ENCODE measurements at regions not wholly inside any gene's neighbourhood (a gene's known extent, or its start where the extent isn't known, plus 50 kb on each side); places are given as distances from the start of the nearest gene placed in this dataset.
"Not testable (repeated sequence)": the region's sequence is repeated elsewhere in the genome, so short reads cannot be mapped to it uniquely, and the experiment has no call there.

GRCh38 chr18:57950542-57950941, 93.5 kb upstream of the NEDD4L start:
- Histone ChIP-seq H3K18ac (ENCODE audit: low read depth in 1 of 2, low read length in 2 of 2) (no peak overlapping the region), H2BK5ac (ENCODE audit: low read depth, low read length, poor library complexity, severe bottlenecking) (no peak overlapping the region), H4K8ac (ENCODE audit: low read length) (no peak overlapping the region), H2AK5ac (ENCODE audit: low read length, severe bottlenecking) (no peak overlapping the region), H2AFZ (ENCODE audit: low read depth, low read length) (no peak overlapping the region), H2BK15ac (ENCODE audit: low read depth, poor library complexity, severe bottlenecking) (no peak overlapping the region), H2BK120ac (ENCODE audit: low read depth, low read length) (no peak overlapping the region), H3K27me3 (ENCODE audit: control insufficient read depth in 1 of 2, insufficient read depth in 1 of 2, low read length in 2 of 2) (peaks cover 4 to 18% of the 10 kb centered on the region in 2 experiments), H3K23ac (ENCODE audit: low read length in 2 of 2) (no peak overlapping the region), H3K9me3 (ENCODE audit: control insufficient read depth, low read length) (no peaks in the 10 kb centered on the region), H4K91ac (ENCODE audit: low read length) (no peak overlapping the region), H3K4me3 (ENCODE audit: insufficient read depth in 1 of 2, low read depth in 1 of 2, low read length in 2 of 2) (no peak overlapping the region), H3K14ac (ENCODE audit: low read length in 2 of 2) (no peak overlapping the region), H3K27ac (ENCODE audit: low read length, poor library complexity, severe bottlenecking) (no peak overlapping the region), H3K79me1 (replicated peaks; ENCODE audit: low read length, poor library complexity, severe bottlenecking) (no peaks in the 10 kb centered on the region), H3K4ac (ENCODE audit: low read depth in 1 of 2, low read length in 2 of 2) (no peak overlapping the region), H3K4me1 (ENCODE audit: control insufficient read depth, insufficient read depth, low read depth, low read length) (no peaks in the 10 kb centered on the region), H2BK12ac (ENCODE audit: low read length in 2 of 2) (no peak overlapping the region), H3K9ac (ENCODE audit: low read length) (no peak overlapping the region), H3K36me3 (ENCODE audit: control insufficient read depth in 1 of 2, insufficient read depth in 2 of 2, low read depth in 1 of 2, low read length in 2 of 2) (no peaks in the 10 kb centered on the region), H3K4me2 (ENCODE audit: low read length, poor library complexity, severe bottlenecking) (no peak overlapping the region)
- WGBS, result 94% methylated on average over 2 of the region's 2 CpGs
- DNase-seq, result no peak

GRCh38 chr18:57949335-57949734, 94.7 kb upstream of the NEDD4L start:
- H3K4me2 ChIP-seq (ENCODE audit: low read length, poor library complexity, severe bottlenecking); H2BK15ac ChIP-seq (ENCODE audit: low read depth, poor library complexity, severe bottlenecking); H3K4me1 ChIP-seq (ENCODE audit: control insufficient read depth, insufficient read depth, low read depth, low read length); H4K8ac ChIP-seq (ENCODE audit: low read length); H3K27me3 ChIP-seq (ENCODE audit: control insufficient read depth in 1 of 2, insufficient read depth in 1 of 2, low read length in 2 of 2); H3K9ac ChIP-seq (ENCODE audit: low read length); H3K9me3 ChIP-seq (ENCODE audit: control insufficient read depth, low read length); H3K27ac ChIP-seq (ENCODE audit: low read length, poor library complexity, severe bottlenecking); H3K23ac ChIP-seq (ENCODE audit: low read length in 2 of 2); H3K36me3 ChIP-seq (ENCODE audit: control insufficient read depth in 1 of 2, insufficient read depth in 2 of 2, low read depth in 1 of 2, low read length in 2 of 2); H2AK5ac ChIP-seq (ENCODE audit: low read length, severe bottlenecking); H3K14ac ChIP-seq (ENCODE audit: low read length in 2 of 2); H2BK120ac ChIP-seq (ENCODE audit: low read depth, low read length); H3K18ac ChIP-seq (ENCODE audit: low read depth in 1 of 2, low read length in 2 of 2); H3K4me3 ChIP-seq (ENCODE audit: insufficient read depth in 1 of 2, low read depth in 1 of 2, low read length in 2 of 2); DNase-seq; H4K91ac ChIP-seq (ENCODE audit: low read length); H3K79me1 ChIP-seq (replicated peaks; ENCODE audit: low read length, poor library complexity, severe bottlenecking); H3K4ac ChIP-seq (ENCODE audit: low read depth in 1 of 2, low read length in 2 of 2); H2BK5ac ChIP-seq (ENCODE audit: low read depth, low read length, poor library complexity, severe bottlenecking); H2BK12ac ChIP-seq (ENCODE audit: low read length in 2 of 2); H2AFZ ChIP-seq (ENCODE audit: low read depth, low read length): not testable (repeated sequence)
- WGBS, result 89% methylated on average over 3 of the region's 7 CpGs

- Histone ChIP-seq H3K9ac (ENCODE audit: low read length) (no peak overlapping the region), H3K36me3 (ENCODE audit: control insufficient read depth in 1 of 2, insufficient read depth in 2 of 2, low read depth in 1 of 2, low read length in 2 of 2) (no peaks in the 10 kb centered on the region), H2AFZ (ENCODE audit: low read depth, low read length) (no peak overlapping the region), H3K18ac (ENCODE audit: low read depth in 1 of 2, low read length in 2 of 2) (no peak overlapping the region), H3K23ac (ENCODE audit: low read length in 2 of 2) (no peak overlapping the region), H3K4me1 (ENCODE audit: control insufficient read depth, insufficient read depth, low read depth, low read length) (peaks cover 3% of the 10 kb centered on the region), H2BK12ac (ENCODE audit: low read length in 2 of 2) (no peak overlapping the region), H4K91ac (ENCODE audit: low read length) (no peak overlapping the region), H3K79me1 (replicated peaks; ENCODE audit: low read length, poor library complexity, severe bottlenecking) (no peaks in the 10 kb centered on the region), H2BK5ac (ENCODE audit: low read depth, low read length, poor library complexity, severe bottlenecking) (no peak overlapping the region), H3K4ac (ENCODE audit: low read depth in 1 of 2, low read length in 2 of 2) (no peak overlapping the region), H4K8ac (ENCODE audit: low read length) (no peak overlapping the region), H2BK120ac (ENCODE audit: low read depth, low read length) (no peak overlapping the region), H3K27ac (ENCODE audit: low read length, poor library complexity, severe bottlenecking) (no peak overlapping the region), H2AK5ac (ENCODE audit: low read length, severe bottlenecking) (no peak overlapping the region), H3K4me2 (ENCODE audit: low read length, poor library complexity, severe bottlenecking) (no peak overlapping the region), H3K14ac (ENCODE audit: low read length in 2 of 2) (no peak overlapping the region), H3K27me3 (ENCODE audit: control insufficient read depth in 1 of 2, insufficient read depth in 1 of 2, low read length in 2 of 2) (peaks cover 0 to 8% of the 10 kb centered on the region in 2 experiments), H3K4me3 (ENCODE audit: insufficient read depth in 1 of 2, low read depth in 1 of 2, low read length in 2 of 2) (no peak overlapping the region), H2BK15ac (ENCODE audit: low read depth, poor library complexity, severe bottlenecking) (no peak overlapping the region), H3K9me3 (ENCODE audit: control insufficient read depth, low read length) (no peaks in the 10 kb centered on the region)
- DNase-seq, result no peak
- 85% methylated on average over 3 of the region's 3 CpGs for WGBS
Measured at GRCh38 chr18:57947117-57947516, 96.9 kb upstream of the NEDD4L start.

DNA sequence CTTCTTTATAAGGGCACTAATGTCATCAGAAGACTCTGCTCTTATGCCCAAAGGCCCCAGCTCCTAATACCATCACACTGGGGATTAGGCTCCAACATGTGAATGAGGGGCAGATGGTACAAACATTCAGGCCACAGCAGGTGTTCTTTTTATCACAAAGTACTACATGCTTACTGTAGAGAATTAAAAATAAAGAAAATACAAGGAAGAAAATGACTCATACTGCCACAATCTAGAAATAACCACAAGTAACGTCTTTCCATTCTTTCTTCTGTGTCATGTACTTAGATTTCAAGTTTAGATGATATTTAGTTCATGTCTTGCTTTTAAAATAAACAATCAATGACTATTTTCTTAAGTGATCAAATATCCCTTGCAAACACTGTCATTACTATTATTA, 100.3 kb upstream of the NEDD4L start:
- Histone ChIP-seq H2BK12ac (ENCODE audit: low read length in 2 of 2) (no peak overlapping the region), H2AFZ (ENCODE audit: low read depth, low read length) (no peak overlapping the region), H3K79me1 (replicated peaks; ENCODE audit: low read length, poor library complexity, severe bottlenecking) (no peaks in the 10 kb centered on the region), H3K4me3 (ENCODE audit: insufficient read depth in 1 of 2, low read depth in 1 of 2, low read length in 2 of 2) (no peak overlapping the region), H2AK5ac (ENCODE audit: low read length, severe bottlenecking) (no peak overlapping the region), H4K91ac (ENCODE audit: low read length) (no peak overlapping the region), H4K8ac (ENCODE audit: low read length) (no peak overlapping the region), H2BK5ac (ENCODE audit: low read depth, low read length, poor library complexity, severe bottlenecking) (no peak overlapping the region), H3K4ac (ENCODE audit: low read depth in 1 of 2, low read length in 2 of 2) (no peak overlapping the region), H3K27ac (ENCODE audit: low read length, poor library complexity, severe bottlenecking) (no peak overlapping the region), H3K18ac (ENCODE audit: low read depth in 1 of 2, low read length in 2 of 2) (no peak overlapping the region), H3K9ac (ENCODE audit: low read length) (no peak overlapping the region), H3K27me3 (ENCODE audit: control insufficient read depth in 1 of 2, insufficient read depth in 1 of 2, low read length in 2 of 2) (peaks cover 0 to 14% of the 10 kb centered on the region in 2 experiments), H3K23ac (ENCODE audit: low read length in 2 of 2) (no peak overlapping the region), H2BK15ac (ENCODE audit: low read depth, poor library complexity, severe bottlenecking) (no peak overlapping the region), H2BK120ac (ENCODE audit: low read depth, low read length) (no peak overlapping the region), H3K4me2 (ENCODE audit: low read length, poor library complexity, severe bottlenecking) (no peak overlapping the region), H3K9me3 (ENCODE audit: control insufficient read depth, low read length) (no peaks in the 10 kb centered on the region), H3K36me3 (ENCODE audit: control insufficient read depth in 1 of 2, insufficient read depth in 2 of 2, low read depth in 1 of 2, low read length in 2 of 2) (no peaks in the 10 kb centered on the region), H3K14ac (ENCODE audit: low read length in 2 of 2) (no peak overlapping the region), H3K4me1 (ENCODE audit: control insufficient read depth, insufficient read depth, low read depth, low read length) (peaks cover 3% of the 10 kb centered on the region)
- peak; percentile 6 for DNase-seq
- WGBS, result no CpG with 5 or more reads among the region's 1 CpG

Data from mesenchymal stem cell (in vitro differentiated cells and primary cell).